ENCODE measurements at regions not wholly inside any gene's neighbourhood (a gene's known extent, or its start where the extent isn't known, plus 50 kb on each side); places are given as distances from the start of the nearest gene placed in this dataset.

GRCh38 chr7:82690929-82691328 lies 247.4 kb upstream of the CACNA2D1 start:
- no peak for DNase-seq (ENCODE audit: low spot score)
- no peak overlapping the region for H3K4me3 ChIP-seq (ENCODE audit: low read depth in 1 of 3, low read length in 3 of 3)
- no peaks in the 10 kb centered on the region for H3K9me3 ChIP-seq (ENCODE audit: control insufficient read depth in 4 of 4, low read length in 3 of 4)
- no peaks in the 10 kb centered on the region for H3K36me3 ChIP-seq (ENCODE audit: control insufficient read depth in 4 of 4, insufficient read depth in 3 of 4, low read depth in 1 of 4, low read length in 3 of 4)
- WGBS, result 95% methylated on average over 7 of the region's 7 CpGs
- no peaks in the 10 kb centered on the region for H3K27me3 ChIP-seq (ENCODE audit: control insufficient read depth in 4 of 4, insufficient read depth in 4 of 4, low read length in 3 of 4)
- H3K9ac ChIP-seq (ENCODE audit: low read depth in 1 of 2, low read length in 2 of 2), result no peak overlapping the region
- no peak for TF ChIP-seq SP1 (IDR thresholded peaks at IDR 0.05)
- no peak for TF ChIP-seq RAD21 (IDR thresholded peaks at IDR 0.05)
- TF ChIP-seq JUND (IDR thresholded peaks at IDR 0.05), result no peak
- no peak for TF ChIP-seq REST (IDR thresholded peaks at IDR 0.05)
- TF ChIP-seq CTCF (IDR thresholded peaks at IDR 0.05; ENCODE audit: low read depth, low read length, missing input control), result no peak
- TF ChIP-seq ATF3 (IDR thresholded peaks at IDR 0.05), result no peak
- TF ChIP-seq TAF1 (conservative IDR thresholded peaks at IDR 0.05), result no peak
- no peak for TF ChIP-seq ZBTB33 (IDR thresholded peaks at IDR 0.05)
- no peaks in the 10 kb centered on the region for H3K4me1 ChIP-seq (ENCODE audit: control insufficient read depth in 4 of 4, insufficient read depth in 4 of 4, low read length in 3 of 4)
- H3K27ac ChIP-seq (ENCODE audit: low read depth in 1 of 2, low read length in 2 of 2), result no peak overlapping the region

- WGBS, result 33% methylated on average over 1 of the region's 1 CpG
- DNase-seq (ENCODE audit: low spot score), result no peak
- Histone ChIP-seq H3K36me3 (ENCODE audit: control insufficient read depth in 4 of 4, insufficient read depth in 3 of 4, low read depth in 1 of 4, low read length in 3 of 4) (no peaks in the 10 kb centered on the region), H3K9me3 (ENCODE audit: control insufficient read depth in 4 of 4, low read length in 3 of 4) (no peaks in the 10 kb centered on the region), H3K27me3 (ENCODE audit: control insufficient read depth in 4 of 4, insufficient read depth in 4 of 4, low read length in 3 of 4) (no peaks in the 10 kb centered on the region), H3K9ac (ENCODE audit: low read depth in 1 of 2, low read length in 2 of 2) (no peak overlapping the region), H3K27ac (ENCODE audit: low read depth in 1 of 2, low read length in 2 of 2) (no peak overlapping the region), H3K4me1 (ENCODE audit: control insufficient read depth in 4 of 4, insufficient read depth in 4 of 4, low read length in 3 of 4) (no peaks in the 10 kb centered on the region), H3K4me3 (ENCODE audit: low read depth in 1 of 3, low read length in 3 of 3) (no peak overlapping the region)
- TF ChIP-seq RXRA (IDR thresholded peaks at IDR 0.05) (no peak), GABPA (IDR thresholded peaks at IDR 0.05 in 1 of 2, conservative IDR thresholded peaks at IDR 0.05 in 1 of 2) (no peak), REST (IDR thresholded peaks at IDR 0.05) (no peak), EGR1 (IDR thresholded peaks at IDR 0.05; ENCODE audit: low read depth in 2 of 2) (no peak), ATF3 (IDR thresholded peaks at IDR 0.05) (no peak), ZBTB33 (IDR thresholded peaks at IDR 0.05) (no peak), HNF4A (conservative IDR thresholded peaks at IDR 0.05) (no peak), CTCF (IDR thresholded peaks at IDR 0.05; ENCODE audit: low read depth, low read length, missing input control) (no peak), JUND (IDR thresholded peaks at IDR 0.05) (no peak), HNF4G (IDR thresholded peaks at IDR 0.05) (no peak), TAF1 (conservative IDR thresholded peaks at IDR 0.05) (no peak), MAX (IDR thresholded peaks at IDR 0.05) (no peak)
Measured at GRCh38 chr7:82685214-82685613, 241.6 kb upstream of the CACNA2D1 start.
